Caco-2 (cell line): ENCODE measurements at regions not wholly inside any gene's neighbourhood (a gene's known extent, or its start where the extent isn't known, plus 50 kb on each side); places are given as distances from the start of the nearest gene placed in this dataset.

Experiments
- BruUV-seq: library from RNA; stranded (reverse); fragments of 400-500 nt; replicated peaks from 2 replicates; lab custom pipeline; 2021; lab: Mats Ljungman, UMichigan
- CTCF ChIA-PET: fragments of 300-600 bp; sonication (Branson Sonifier 250); formaldehyde crosslinking; loops from one replicate; lab custom pipeline; 2022; ENCODE audit warnings: antibody characterized with exemption; lab: Charles Lee
- POLR2A ChIA-PET: fragments of 300-600 bp; sonication (Branson Sonifier 250); formaldehyde crosslinking; loops from one replicate; lab custom pipeline; 2022; ENCODE audit warnings: antibody characterized with exemption; lab: Charles Lee
- DNase-seq, 2 experiments: peaks; one replicate each; pipeline versions ENCODE4 v3.0.0 to v3.0.0-alpha.2; 2020 to 2022
- H3K27me3 ChIP-seq: replicated peaks from 2 replicates; pipeline ENCODE4 v1.6.0; 2011; ENCODE audit warnings: low read length; ENCODE audit not compliant: control insufficient read depth, insufficient read depth
- H3K36me3 ChIP-seq: 2 replicates; pipeline ENCODE4 v1.5.1; 2011; ENCODE audit warnings: low read length; ENCODE audit not compliant: control insufficient read depth, insufficient read depth
- H3K4me1 ChIP-seq: fragments of 250-450 bp; sonication (Bioruptor Pico); 2 replicates; pipeline ENCODE4 v1.5.1; 2020; ENCODE audit warnings: mild to moderate bottlenecking
- H3K4me3 ChIP-seq: 2 replicates; pipeline ENCODE4 v1.5.1; 2011; ENCODE audit warnings: low read depth, mild to moderate bottlenecking, control low read depth, low read length
- H3K9me3 ChIP-seq: fragments of 250-450 bp; sonication (Bioruptor Pico); 2 replicates; pipeline ENCODE4 v1.5.1; 2020; ENCODE audit warnings: mild to moderate bottlenecking, moderate library complexity
- H3K27ac Mint-ChIP-seq: one replicate; pipeline ENCODE4 v1.8.0; 2022; ENCODE audit warnings: mixed read lengths; ENCODE audit not compliant: unreplicated experiment
- H3K27me3 Mint-ChIP-seq: one replicate; pipeline ENCODE4 v1.8.0; 2022; ENCODE audit warnings: mixed read lengths; ENCODE audit not compliant: insufficient read depth, unreplicated experiment
- H3K36me3 Mint-ChIP-seq: one replicate; pipeline ENCODE4 v1.8.0; 2022; ENCODE audit warnings: mild to moderate bottlenecking, mixed read lengths; ENCODE audit not compliant: insufficient read depth, unreplicated experiment
- H3K4me1 Mint-ChIP-seq: one replicate; pipeline ENCODE4 v1.8.0; 2022; ENCODE audit warnings: low read depth, mixed read lengths; ENCODE audit not compliant: unreplicated experiment
- H3K4me3 Mint-ChIP-seq: one replicate; pipeline ENCODE4 v1.8.0; 2022; ENCODE audit warnings: mild to moderate bottlenecking, moderate library complexity, mixed read lengths; ENCODE audit not compliant: unreplicated experiment
- H3K9me3 Mint-ChIP-seq: one replicate; pipeline ENCODE4 v1.8.0; 2022; ENCODE audit warnings: mixed read lengths; ENCODE audit not compliant: unreplicated experiment
- CTCF ChIP-seq, 2 experiments: fragments of 200-600 bp in 1 of 2; IDR thresholded peaks; 1 replicate in 1 of 2; 2 replicates in 1 of 2; pipeline versions ENCODE4 v1.5.1 to v1.8.0; 2011 to 2022; ENCODE audit warnings: antibody characterized with exemption in 1 of 2, control low read depth in 1 of 2, inconsistent platforms in 1 of 2, low read depth in 1 of 2, low read length in 1 of 2, mild to moderate bottlenecking in 1 of 2, moderate library complexity in 1 of 2; ENCODE audit not compliant: insufficient read depth in 1 of 2, severe bottlenecking in 1 of 2, unreplicated experiment in 1 of 2
- intact Hi-C: fragments of 100-400 bp; cut with micrococcal nuclease; formaldehyde crosslinking; loops from one replicate; pipeline ENCODE4 v1.10.0; 2022; ENCODE audit not compliant: unreplicated experiment

- no peaks in the 10 kb centered on the region for H3K4me1 Mint-ChIP-seq
- no peaks in the 10 kb centered on the region for H3K36me3 Mint-ChIP-seq
- no peak overlapping the region for H3K27ac Mint-ChIP-seq
- Histone ChIP-seq H3K9me3 (peaks cover 4% of the 10 kb centered on the region; the same call in 1 of the 2 replicates), H3K4me3 (no peak overlapping the region), H3K36me3 (no peaks in the 10 kb centered on the region), H3K27me3 (no peaks in the 10 kb centered on the region), H3K4me1 (peaks cover under 1% of the 10 kb centered on the region; the same call in 1 of the 2 replicates)
- peaks cover 2% of the 10 kb centered on the region for H3K9me3 Mint-ChIP-seq
- H3K27me3 Mint-ChIP-seq = no peaks in the 10 kb centered on the region
- no peak for DNase-seq
- TF ChIP-seq CTCF (IDR thresholded peaks at IDR 0.05; ENCODE audit: insufficient read depth in 1 of 2, low read depth in 1 of 2, low read length in 1 of 2, severe bottlenecking in 1 of 2, unreplicated experiment in 1 of 2) = no peak
- POLR2A ChIA-PET = no interaction called here
- BruUV-seq = no TSS peak
- H3K4me3 Mint-ChIP-seq = no peak overlapping the region
- intact Hi-C loops = loop anchor here (10.0 kb wide), 1 partner anchor 60 kb away; no protein-coding TSS in a partner anchor
- CTCF ChIA-PET = no interaction called here
Measured at GRCh38 chr20:19024296-19025035, 188.0 kb upstream of the SLC24A3 start.

- H3K27me3 Mint-ChIP-seq = peaks cover 3% of the 10 kb centered on the region
- ChIA-PET CTCF (interaction anchor here (1.5 kb wide), 1 partner anchor 393 kb away, joined by 3 read pairs; no protein-coding TSS in a partner anchor), POLR2A (no interaction called here)
- no peak overlapping the region for H3K4me3 Mint-ChIP-seq
- TF ChIP-seq CTCF (IDR thresholded peaks at IDR 0.05; ENCODE audit: insufficient read depth in 1 of 2, low read depth in 1 of 2, low read length in 1 of 2, severe bottlenecking in 1 of 2, unreplicated experiment in 1 of 2) = no peak
- no TSS peak for BruUV-seq
- no peak for DNase-seq
- H3K9me3 Mint-ChIP-seq = peaks cover 9% of the 10 kb centered on the region
- peaks cover 4% of the 10 kb centered on the region; the same call in 1 of the 2 replicates for H3K9me3 ChIP-seq
- intact Hi-C loops = loop anchor here (10.0 kb wide), 1 partner anchor 61 kb away; no protein-coding TSS in a partner anchor
- H3K36me3 ChIP-seq = no peaks in the 10 kb centered on the region
- no peaks in the 10 kb centered on the region for H3K4me1 ChIP-seq
- H3K27ac Mint-ChIP-seq = no peak overlapping the region
- no peaks in the 10 kb centered on the region for H3K27me3 ChIP-seq
- H3K36me3 Mint-ChIP-seq = no peaks in the 10 kb centered on the region
- no peak overlapping the region for H3K4me3 ChIP-seq
- no peaks in the 10 kb centered on the region for H3K4me1 Mint-ChIP-seq
Measured at GRCh38 chr20:19025430-19026120, 186.9 kb upstream of the SLC24A3 start.

- CTCF ChIA-PET = interaction anchor here (1.5 kb wide), 1 partner anchor 394 kb away, joined by 3 read pairs; no protein-coding TSS in a partner anchor
- POLR2A ChIA-PET = no interaction called here
- H3K36me3 Mint-ChIP-seq = no peaks in the 10 kb centered on the region
Measured at GRCh38 chr20:19026121-19026878, 186.1 kb upstream of the SLC24A3 start.

More at GRCh38 chr20:19026121-19026878, 186.1 kb upstream of the SLC24A3 start:
- H3K4me3 Mint-ChIP-seq = no peak overlapping the region
- no peak overlapping the region for H3K27ac Mint-ChIP-seq
- H3K9me3 ChIP-seq = no peaks in the 10 kb centered on the region
- no TSS peak for BruUV-seq
- no peak for TF ChIP-seq CTCF (IDR thresholded peaks at IDR 0.05; ENCODE audit: insufficient read depth in 1 of 2, low read depth in 1 of 2, low read length in 1 of 2, severe bottlenecking in 1 of 2, unreplicated experiment in 1 of 2)
- H3K27me3 ChIP-seq = no peaks in the 10 kb centered on the region
- intact Hi-C loops = loop anchor here (10.0 kb wide), 1 partner anchor 61 kb away; no protein-coding TSS in a partner anchor
- DNase-seq = no peak
- H3K9me3 Mint-ChIP-seq = peaks cover 9% of the 10 kb centered on the region
- H3K4me1 Mint-ChIP-seq = no peaks in the 10 kb centered on the region
- no peaks in the 10 kb centered on the region for H3K4me1 ChIP-seq
- no peaks in the 10 kb centered on the region for H3K36me3 ChIP-seq
- peaks cover 3% of the 10 kb centered on the region for H3K27me3 Mint-ChIP-seq
- H3K4me3 ChIP-seq = no peak overlapping the region
